ENCODE measurements at regions not wholly inside any gene's neighbourhood (a gene's known extent, or its start where the extent isn't known, plus 50 kb on each side); places are given as distances from the start of the nearest gene placed in this dataset.

DNA sequence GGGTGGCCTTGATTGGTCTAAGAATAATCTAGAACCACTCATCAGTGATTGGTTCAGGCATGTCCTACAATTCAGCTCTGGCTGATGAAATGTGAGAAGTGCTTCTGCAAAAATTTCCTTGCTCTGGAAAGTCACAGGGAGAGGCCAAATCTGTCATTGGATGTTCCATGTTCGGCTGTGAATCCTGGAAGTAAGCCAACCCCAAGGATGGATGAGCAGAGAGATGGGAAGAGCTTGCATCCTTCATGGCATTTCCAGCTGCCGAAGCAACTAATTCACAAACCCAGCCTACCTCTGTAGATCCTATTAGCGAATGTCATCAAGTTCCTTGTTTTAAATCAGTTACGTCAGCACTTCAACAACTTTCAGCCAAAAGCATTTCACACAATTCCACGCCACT lies 187.2 kb upstream of the SOX4 start:
- H3K4me3 ChIP-seq (ENCODE audit: control insufficient read depth, low read depth, low read length) = no peak overlapping the region
- no peak for TF ChIP-seq CTCF (IDR thresholded peaks at IDR 0.05; ENCODE audit: control insufficient read depth, insufficient read depth, low read depth, low read length, missing control alignments)
- DNase-seq (ENCODE audit: low read depth) = no peak

DNA sequence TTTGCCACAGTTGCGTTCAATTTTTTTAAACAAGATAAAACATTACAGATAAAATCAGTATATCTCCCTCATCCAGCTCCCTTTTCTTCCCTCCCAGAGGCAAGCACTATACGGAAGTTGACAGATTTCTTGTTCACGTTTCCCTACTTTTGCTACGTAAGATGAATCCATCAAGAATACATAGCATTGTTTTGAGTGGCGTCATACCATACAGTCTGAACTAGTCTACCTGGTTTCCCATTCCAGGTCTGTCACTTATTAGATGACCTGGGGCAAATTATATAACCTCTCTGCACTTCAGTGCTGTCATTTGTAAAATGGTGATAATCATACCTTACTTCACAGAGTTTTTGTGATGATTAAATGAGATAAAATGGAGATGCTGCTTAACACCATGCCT lies 184.3 kb upstream of the SOX4 start:
- TF ChIP-seq CTCF (IDR thresholded peaks at IDR 0.05; ENCODE audit: control insufficient read depth, insufficient read depth, low read depth, low read length, missing control alignments) = no peak
- no peak overlapping the region for H3K4me3 ChIP-seq (ENCODE audit: control insufficient read depth, low read depth, low read length)
- no peak for DNase-seq (ENCODE audit: low read depth)

DNA sequence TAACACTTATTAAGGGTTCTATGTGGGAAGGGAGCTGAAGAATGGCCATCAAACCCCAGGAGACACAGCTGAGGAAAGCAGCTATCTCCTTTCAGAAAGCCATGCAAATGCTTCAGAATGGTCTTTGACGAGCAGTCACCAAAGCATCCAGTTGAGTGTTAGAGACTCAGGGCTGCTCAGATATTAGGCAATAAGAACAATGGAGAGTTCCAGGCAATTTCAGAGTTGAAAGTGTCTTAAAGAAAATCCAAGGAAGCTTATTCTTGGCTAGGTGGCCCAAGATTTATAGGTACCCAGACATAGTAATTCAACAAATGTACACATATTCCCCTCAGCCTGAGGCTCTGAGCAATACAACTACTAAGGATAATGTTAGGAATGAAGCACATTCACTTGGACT lies 180.1 kb upstream of the SOX4 start:
- DNase-seq (ENCODE audit: low read depth) = no peak
- TF ChIP-seq CTCF (IDR thresholded peaks at IDR 0.05; ENCODE audit: control insufficient read depth, insufficient read depth, low read depth, low read length, missing control alignments) = no peak
- no peak overlapping the region for H3K4me3 ChIP-seq (ENCODE audit: control insufficient read depth, low read depth, low read length)

DNA sequence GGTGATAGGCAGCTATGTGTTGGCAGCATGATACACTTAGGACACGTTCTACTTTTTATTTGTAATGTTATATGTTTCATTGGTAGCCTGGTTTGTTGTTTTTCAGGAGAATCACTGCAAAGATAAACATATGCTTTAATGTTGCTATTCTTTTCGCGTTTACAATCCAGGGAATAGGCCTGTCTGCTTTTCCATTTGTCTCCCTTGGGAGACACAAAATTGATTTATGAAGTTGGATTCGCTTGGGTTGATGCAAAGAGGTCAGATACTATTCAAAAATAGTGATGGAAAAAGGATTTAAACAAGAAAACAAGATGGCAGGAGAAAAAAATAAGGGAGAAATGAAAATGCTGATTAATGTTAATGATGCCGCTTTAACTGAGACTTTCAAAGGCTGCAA lies 179.5 kb upstream of the SOX4 start:
- no peak for TF ChIP-seq CTCF (IDR thresholded peaks at IDR 0.05; ENCODE audit: control insufficient read depth, insufficient read depth, low read depth, low read length, missing control alignments)
- H3K4me3 ChIP-seq (ENCODE audit: control insufficient read depth, low read depth, low read length) = no peak overlapping the region
- no peak for DNase-seq (ENCODE audit: low read depth)

DNA sequence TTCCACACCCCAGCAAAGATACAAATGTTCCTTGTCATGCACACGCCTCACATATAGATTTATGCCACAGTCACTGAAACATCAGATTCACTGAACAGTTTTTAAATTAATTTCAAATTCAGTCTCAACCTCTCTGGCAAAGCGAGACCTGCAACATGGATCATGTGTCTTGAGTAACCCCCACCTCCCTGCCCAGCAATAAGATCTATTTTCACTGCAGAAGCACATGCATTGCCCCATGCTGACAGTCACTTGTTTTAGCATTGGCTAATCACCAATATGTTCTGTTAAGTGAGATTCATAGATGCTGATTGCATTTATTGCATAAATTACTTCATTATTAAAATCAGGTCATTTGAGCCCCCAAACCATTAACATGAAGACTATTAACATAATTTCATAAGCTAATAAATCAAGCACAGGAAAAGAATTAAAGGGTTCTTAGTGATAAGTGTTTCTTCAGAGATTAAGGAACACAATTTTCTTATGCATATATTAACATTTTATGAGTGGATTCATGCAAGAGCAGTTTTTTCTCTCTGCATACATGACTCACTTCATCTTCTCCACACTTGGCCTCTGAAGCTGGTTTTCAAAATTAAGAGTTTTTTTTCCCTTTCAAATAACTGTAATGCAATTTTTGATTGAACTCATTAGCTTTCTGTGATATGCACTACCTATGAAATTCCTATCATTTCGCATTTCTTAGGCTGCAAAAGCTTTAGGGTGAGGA lies 173.2 kb upstream of the SOX4 start:
- no peak overlapping the region for H3K4me3 ChIP-seq (ENCODE audit: control insufficient read depth, low read depth, low read length)
- no peak for DNase-seq (ENCODE audit: low read depth)
- no peak for TF ChIP-seq CTCF (IDR thresholded peaks at IDR 0.05; ENCODE audit: control insufficient read depth, insufficient read depth, low read depth, low read length, missing control alignments)

DNA sequence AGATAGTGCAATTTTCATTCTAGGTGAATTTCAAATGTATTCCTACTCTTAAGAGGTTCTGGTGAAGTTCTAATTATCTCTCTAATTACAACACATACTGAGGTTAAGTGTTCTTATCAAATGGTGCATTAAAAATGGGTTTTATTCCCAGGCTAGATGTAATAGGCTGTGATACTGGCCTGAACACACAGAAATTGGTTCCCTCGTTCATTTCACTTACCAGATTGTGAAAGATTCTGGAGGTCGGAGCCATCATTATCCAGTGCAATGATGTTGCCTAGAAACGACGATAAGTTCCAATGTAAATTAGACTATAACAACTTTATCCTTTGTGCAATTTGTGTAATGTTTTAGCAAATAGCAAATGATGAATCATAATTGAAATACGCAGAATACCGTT lies 172.6 kb upstream of the SOX4 start:
- no peak for TF ChIP-seq CTCF (IDR thresholded peaks at IDR 0.05; ENCODE audit: control insufficient read depth, insufficient read depth, low read depth, low read length, missing control alignments)
- no peak overlapping the region for H3K4me3 ChIP-seq (ENCODE audit: control insufficient read depth, low read depth, low read length)
- DNase-seq (ENCODE audit: low read depth) = no peak
